T47D (cell line): ENCODE measurements at regions not wholly inside any gene's neighbourhood (a gene's known extent, or its start where the extent isn't known, plus 50 kb on each side); places are given as distances from the start of the nearest gene placed in this dataset.

Experiments
- DNase-seq, 2 experiments: peaks; one replicate each; pipeline versions ENCODE4 v3.0.0 to v3.0.0-alpha.2; 2011 to 2012; ENCODE audit warnings: low read depth in 1 of 2, low spot score in 1 of 2
- JUND ChIP-seq: IDR thresholded peaks from 2 replicates; pipeline ENCODE4 v1.6.1; 2012; ENCODE audit warnings: low read depth
- in situ Hi-C: cut with HindIII; loops from 2 replicates; pipeline ENCODE4 v1.10.0; 2016; ENCODE audit warnings: low sequenced_read_pairs, low pct_unique_long_range_greater_than_20kb

DNA sequence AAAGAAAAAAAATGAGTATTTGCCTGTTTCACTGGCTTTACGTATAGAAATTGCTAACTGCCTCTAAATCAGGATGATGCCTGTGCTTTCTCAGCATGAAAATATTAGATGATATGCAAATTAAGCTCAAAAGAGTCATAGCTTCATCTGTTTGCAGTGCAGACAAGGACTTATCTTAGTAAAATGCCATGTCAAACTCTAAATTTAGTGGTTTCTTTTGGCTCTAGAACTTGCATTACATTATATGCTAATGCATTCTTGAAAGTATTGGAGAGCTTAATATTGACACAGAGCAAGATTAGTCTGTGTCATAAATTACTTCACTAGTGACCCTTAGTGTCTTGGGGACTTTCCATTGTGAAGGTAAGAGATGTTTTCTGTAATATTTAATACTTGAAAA lies 1109.1 kb upstream of the NRXN1 start:
- in situ Hi-C loops = no loop called here
- TF ChIP-seq JUND = no peak
- no peak for DNase-seq

GRCh38 chr2:52139241-52139640 lies 1107.3 kb upstream of the NRXN1 start:
- in situ Hi-C loops = no loop called here
- TF ChIP-seq JUND = no peak
- DNase-seq = no peak

DNA sequence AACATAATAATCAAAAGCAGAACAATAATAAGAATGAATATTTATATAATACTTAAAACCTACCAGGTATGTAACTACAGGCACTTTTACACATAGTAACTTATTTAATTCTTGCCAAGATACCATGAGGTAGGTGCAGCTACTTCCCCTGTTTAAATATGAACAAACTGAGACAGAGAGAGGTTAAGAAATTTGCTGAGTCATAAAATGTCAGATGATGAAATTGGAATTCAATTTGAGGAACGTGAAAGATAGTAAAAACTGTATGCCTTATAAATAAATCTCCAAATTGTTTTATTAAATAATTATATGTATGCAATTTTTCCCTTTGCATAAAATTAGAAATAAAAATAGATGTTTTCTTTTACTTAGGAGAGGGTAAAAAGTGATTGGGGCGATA lies 1103.3 kb upstream of the NRXN1 start:
- TF ChIP-seq JUND = no peak
- no peak for DNase-seq
- in situ Hi-C loops = no loop called here

- no peak for DNase-seq
- in situ Hi-C loops = no loop called here
- TF ChIP-seq JUND = no peak
Measured at GRCh38 chr2:52128081-52128480, 1096.1 kb upstream of the NRXN1 start.

- DNase-seq = no peak
- in situ Hi-C loops = no loop called here
- TF ChIP-seq JUND = no peak
Measured at GRCh38 chr2:52127527-52127926, 1095.6 kb upstream of the NRXN1 start.

GRCh38 chr2:52117299-52117698 lies 1085.4 kb upstream of the NRXN1 start:
- no peak for DNase-seq
- in situ Hi-C loops = no loop called here
- TF ChIP-seq JUND = no peak

- no peak for TF ChIP-seq JUND
- no peak for DNase-seq
- in situ Hi-C loops = no loop called here
Measured at GRCh38 chr2:52115750-52116149, 1083.8 kb upstream of the NRXN1 start.

GRCh38 chr2:52113338-52113737 lies 1081.4 kb upstream of the NRXN1 start:
- in situ Hi-C loops = no loop called here
- DNase-seq = no peak
- no peak for TF ChIP-seq JUND

GRCh38 chr2:52112141-52112540 lies 1080.2 kb upstream of the NRXN1 start:
- in situ Hi-C loops = no loop called here
- TF ChIP-seq JUND = no peak

GRCh38 chr2:52107124-52107523 lies 1075.2 kb upstream of the NRXN1 start:
- TF ChIP-seq JUND = no peak
- in situ Hi-C loops = no loop called here
- no peak for DNase-seq

More at GRCh38 chr2:52112141-52112540, 1080.2 kb upstream of the NRXN1 start:
- DNase-seq = no peak

- no peak for DNase-seq
- in situ Hi-C loops = no loop called here
- no peak for TF ChIP-seq JUND
Measured at GRCh38 chr2:52097071-52097470, 1065.1 kb upstream of the NRXN1 start.

DNA sequence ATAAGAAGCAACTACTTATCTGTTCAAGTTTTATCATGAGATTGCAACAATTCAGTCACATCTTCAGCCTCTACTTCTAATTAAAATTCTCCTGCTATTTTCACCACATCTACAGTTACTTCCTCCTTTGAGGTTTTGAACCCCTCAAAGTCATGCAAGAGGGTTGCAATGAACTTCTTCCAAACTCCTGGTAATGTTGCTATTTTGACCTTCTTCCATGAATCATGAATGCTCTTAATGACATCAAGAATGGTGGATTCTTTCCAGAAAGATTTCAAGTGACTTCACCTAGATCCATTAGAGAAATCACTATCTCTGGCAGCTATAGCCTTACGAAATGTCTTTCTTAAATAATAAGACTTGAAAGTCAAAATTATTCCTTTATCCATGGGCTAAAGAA lies 1052.8 kb upstream of the NRXN1 start:
- TF ChIP-seq JUND = no peak
- DNase-seq = no peak
- in situ Hi-C loops = no loop called here

DNA sequence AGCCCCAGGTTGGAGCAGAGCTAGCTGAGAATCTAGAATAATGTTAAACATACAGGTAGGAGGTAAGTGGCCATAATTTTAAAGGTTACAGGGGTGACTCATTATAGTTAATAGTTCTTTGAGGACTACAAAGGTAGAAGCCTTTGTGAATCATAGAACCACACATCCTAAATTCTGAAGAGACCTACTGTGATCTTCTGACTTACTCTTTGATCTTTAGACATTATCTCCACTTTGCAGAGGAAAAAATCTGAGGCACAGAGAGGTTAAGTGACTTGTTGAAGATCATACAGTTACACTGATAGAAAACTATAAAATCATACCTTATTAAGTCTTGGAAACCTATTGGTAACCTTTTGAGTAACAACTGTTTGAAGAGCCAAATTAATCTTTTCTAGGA lies 1051.3 kb upstream of the NRXN1 start:
- in situ Hi-C loops = no loop called here
- no peak for DNase-seq
- no peak for TF ChIP-seq JUND

- TF ChIP-seq JUND = no peak
- in situ Hi-C loops = no loop called here
- DNase-seq = no peak
Measured at GRCh38 chr2:52082646-52083045, 1050.7 kb upstream of the NRXN1 start.
